ENCODE measurements at regions not wholly inside any gene's neighbourhood (a gene's known extent, or its start where the extent isn't known, plus 50 kb on each side); places are given as distances from the start of the nearest gene placed in this dataset.

- intact Hi-C loops (cut with micrococcal nuclease), result no loop called here
Measured at GRCh38 chr6:170162775-170163404, 128.0 kb downstream of the DLL1 start.

- intact Hi-C loops (cut with micrococcal nuclease), result no loop called here
Measured at GRCh38 chr6:170162011-170162774, 128.7 kb downstream of the DLL1 start.

- intact Hi-C loops (cut with micrococcal nuclease), result no loop called here
Measured at GRCh38 chr6:170160628-170161611, 130.0 kb downstream of the DLL1 start.

GRCh38 chr6:170160031-170160627 is 130.7 kb downstream of the DLL1 start:
- intact Hi-C loops (cut with micrococcal nuclease), result no loop called here

GRCh38 chr6:170159022-170159965 is 131.6 kb downstream of the DLL1 start:
- intact Hi-C loops (cut with micrococcal nuclease), result no loop called here

GRCh38 chr6:170158296-170159021 is 132.4 kb downstream of the DLL1 start:
- intact Hi-C loops (cut with micrococcal nuclease), result no loop called here

- intact Hi-C loops (cut with micrococcal nuclease), result no loop called here
Measured at GRCh38 chr6:170157567-170158218, 133.2 kb downstream of the DLL1 start.

- intact Hi-C loops (cut with micrococcal nuclease), result no loop called here
Measured at GRCh38 chr6:170156448-170157375, 134.2 kb downstream of the DLL1 start.

- intact Hi-C loops (cut with micrococcal nuclease), result no loop called here
Measured at GRCh38 chr6:170155464-170156196, 135.2 kb downstream of the DLL1 start.

- intact Hi-C loops (cut with micrococcal nuclease), result no loop called here
Measured at GRCh38 chr6:170153436-170154319, 137.2 kb downstream of the DLL1 start.

- intact Hi-C loops (cut with micrococcal nuclease), result no loop called here
Measured at GRCh38 chr6:170152989-170153388, 137.9 kb downstream of the DLL1 start.

GRCh38 chr6:170152124-170152926 is 138.6 kb downstream of the DLL1 start:
- intact Hi-C loops (cut with micrococcal nuclease), result no loop called here

- intact Hi-C loops (cut with micrococcal nuclease), result no loop called here
Measured at GRCh38 chr6:170151804-170152123, 139.1 kb downstream of the DLL1 start.

GRCh38 chr6:170151321-170151771 is 139.5 kb downstream of the DLL1 start:
- intact Hi-C loops (cut with micrococcal nuclease), result no loop called here

- intact Hi-C loops (cut with micrococcal nuclease), result no loop called here
Measured at GRCh38 chr6:170150590-170150945, 140.3 kb downstream of the DLL1 start.
